ENCODE measurements at regions not wholly inside any gene's neighbourhood (a gene's known extent, or its start where the extent isn't known, plus 50 kb on each side); places are given as distances from the start of the nearest gene placed in this dataset.

DNA sequence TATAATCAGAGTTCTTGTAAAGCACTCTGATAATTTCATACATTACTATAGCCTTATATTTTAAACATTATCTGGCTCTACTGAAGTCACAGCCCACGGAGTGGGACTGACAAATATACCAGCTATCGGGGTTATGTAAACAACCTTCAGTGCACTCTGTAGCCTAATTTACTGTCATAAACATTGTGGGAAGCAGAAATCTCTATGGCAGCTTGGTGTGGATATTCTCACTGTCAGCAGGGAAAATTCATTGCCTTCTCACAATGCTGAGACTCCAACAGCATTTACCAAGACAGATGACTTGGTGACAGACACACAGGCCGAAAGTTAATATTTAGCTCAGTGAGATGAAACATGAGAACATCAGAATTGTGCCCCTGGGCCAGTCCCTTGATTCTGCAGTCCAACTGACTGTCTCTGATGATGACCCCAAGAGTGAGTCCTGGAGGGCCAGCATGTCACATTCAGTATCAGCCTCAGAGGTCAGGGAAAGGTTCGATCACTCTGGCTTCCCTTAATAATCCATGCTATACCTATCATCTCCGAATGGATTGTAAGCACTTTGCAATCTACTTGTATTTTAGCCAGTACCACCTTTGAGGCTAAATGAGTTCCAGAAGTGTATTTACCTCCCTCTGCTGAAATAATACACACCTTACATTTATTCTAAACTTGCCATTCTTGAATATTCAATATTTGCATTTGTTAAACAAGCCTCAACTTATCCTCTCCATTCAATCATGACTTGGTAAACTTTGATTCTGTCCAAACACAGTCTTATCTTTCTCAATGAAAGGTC lies 146.2 kb upstream of the OSR1 start:
- intact Hi-C loops (cut with DNase I) = no loop called here
- no peak for DNase-seq (ENCODE audit: extremely low spot score in 2 of 2)
- H3K27ac ChIP-seq = no peak overlapping the region
- no peak overlapping the region for H3K4me3 ChIP-seq
- H3K9me3 ChIP-seq = no peaks in the 10 kb centered on the region
- TF ChIP-seq POLR2AphosphoS5 (IDR thresholded peaks at IDR 0.05; ENCODE audit: insufficient read depth in 1 of 2, low read depth in 1 of 2) (no peak), POLR2A (IDR thresholded peaks at IDR 0.05) (no peak)
- TF ChIP-seq, protein P1, sequence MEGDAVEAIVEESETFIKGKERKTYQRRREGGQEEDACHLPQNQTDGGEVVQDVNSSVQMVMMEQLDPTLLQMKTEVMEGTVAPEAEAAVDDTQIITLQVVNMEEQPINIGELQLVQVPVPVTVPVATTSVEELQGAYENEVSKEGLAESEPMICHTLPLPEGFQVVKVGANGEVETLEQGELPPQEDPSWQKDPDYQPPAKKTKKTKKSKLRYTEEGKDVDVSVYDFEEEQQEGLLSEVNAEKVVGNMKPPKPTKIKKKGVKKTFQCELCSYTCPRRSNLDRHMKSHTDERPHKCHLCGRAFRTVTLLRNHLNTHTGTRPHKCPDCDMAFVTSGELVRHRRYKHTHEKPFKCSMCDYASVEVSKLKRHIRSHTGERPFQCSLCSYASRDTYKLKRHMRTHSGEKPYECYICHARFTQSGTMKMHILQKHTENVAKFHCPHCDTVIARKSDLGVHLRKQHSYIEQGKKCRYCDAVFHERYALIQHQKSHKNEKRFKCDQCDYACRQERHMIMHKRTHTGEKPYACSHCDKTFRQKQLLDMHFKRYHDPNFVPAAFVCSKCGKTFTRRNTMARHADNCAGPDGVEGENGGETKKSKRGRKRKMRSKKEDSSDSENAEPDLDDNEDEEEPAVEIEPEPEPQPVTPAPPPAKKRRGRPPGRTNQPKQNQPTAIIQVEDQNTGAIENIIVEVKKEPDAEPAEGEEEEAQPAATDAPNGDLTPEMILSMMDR (IDR thresholded peaks at IDR 0.05) = no peak
- H3K27me3 ChIP-seq = no peaks in the 10 kb centered on the region
- H3K36me3 ChIP-seq = no peaks in the 10 kb centered on the region
- no peaks in the 10 kb centered on the region for H3K4me1 ChIP-seq

DNA sequence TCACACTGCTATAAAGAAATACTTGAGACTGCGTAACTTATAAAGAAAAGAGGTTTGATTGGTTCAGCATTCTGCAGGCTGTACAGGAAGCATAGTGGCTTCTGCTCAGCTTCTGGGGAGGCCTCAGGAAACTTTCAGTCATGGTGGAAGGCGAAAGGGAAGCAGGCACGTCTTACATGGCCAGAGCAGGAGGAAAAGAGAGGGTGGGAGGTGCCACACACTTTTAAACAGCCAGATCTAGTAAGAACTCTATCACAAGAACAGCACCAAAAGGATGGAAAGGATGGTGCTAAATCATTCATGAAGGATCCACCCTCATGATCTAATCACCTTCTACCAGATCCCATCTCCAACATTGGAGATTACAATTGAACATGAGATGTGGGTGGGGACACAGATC lies 145.5 kb upstream of the OSR1 start:
- Histone ChIP-seq H3K27ac (no peak overlapping the region), H3K36me3 (no peaks in the 10 kb centered on the region), H3K4me3 (no peak overlapping the region), H3K9me3 (no peaks in the 10 kb centered on the region), H3K4me1 (no peaks in the 10 kb centered on the region), H3K27me3 (no peaks in the 10 kb centered on the region)
- TF ChIP-seq POLR2A (IDR thresholded peaks at IDR 0.05) (no peak), POLR2AphosphoS5 (IDR thresholded peaks at IDR 0.05; ENCODE audit: insufficient read depth in 1 of 2, low read depth in 1 of 2) (no peak)
- TF ChIP-seq, protein P1 (IDR thresholded peaks at IDR 0.05) = no peak
- no peak for DNase-seq (ENCODE audit: extremely low spot score in 2 of 2)
- intact Hi-C loops (cut with DNase I) = no loop called here

DNA sequence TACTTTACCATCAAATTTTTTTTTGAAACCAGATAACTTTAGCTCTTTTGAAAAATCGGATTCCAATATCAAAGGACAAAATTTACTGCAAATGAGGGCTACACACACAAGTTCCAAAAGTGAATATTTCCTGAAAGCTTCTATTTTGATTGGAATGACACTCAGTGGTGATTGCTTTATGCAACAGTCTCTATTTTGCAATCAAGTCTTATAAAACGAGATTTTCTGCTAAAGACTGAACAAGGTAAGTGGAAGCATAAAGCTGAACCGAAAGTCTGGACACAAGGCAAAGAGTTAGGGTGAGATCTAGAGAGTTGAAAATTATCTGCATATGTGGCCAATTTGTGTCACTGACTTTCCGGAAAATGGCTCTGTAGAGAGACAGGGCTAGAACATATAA lies 145.0 kb upstream of the OSR1 start:
- H3K27me3 ChIP-seq = no peaks in the 10 kb centered on the region
- TF ChIP-seq, protein P1 (IDR thresholded peaks at IDR 0.05) = no peak
- TF ChIP-seq POLR2AphosphoS5 (IDR thresholded peaks at IDR 0.05; ENCODE audit: insufficient read depth in 1 of 2, low read depth in 1 of 2) (no peak), POLR2A (IDR thresholded peaks at IDR 0.05) (no peak)
- no peak overlapping the region for H3K4me3 ChIP-seq
- H3K4me1 ChIP-seq = no peaks in the 10 kb centered on the region
- H3K27ac ChIP-seq = no peak overlapping the region
- DNase-seq (ENCODE audit: extremely low spot score in 2 of 2) = no peak
- intact Hi-C loops (cut with DNase I) = no loop called here
- no peaks in the 10 kb centered on the region for H3K36me3 ChIP-seq
- no peaks in the 10 kb centered on the region for H3K9me3 ChIP-seq

DNA sequence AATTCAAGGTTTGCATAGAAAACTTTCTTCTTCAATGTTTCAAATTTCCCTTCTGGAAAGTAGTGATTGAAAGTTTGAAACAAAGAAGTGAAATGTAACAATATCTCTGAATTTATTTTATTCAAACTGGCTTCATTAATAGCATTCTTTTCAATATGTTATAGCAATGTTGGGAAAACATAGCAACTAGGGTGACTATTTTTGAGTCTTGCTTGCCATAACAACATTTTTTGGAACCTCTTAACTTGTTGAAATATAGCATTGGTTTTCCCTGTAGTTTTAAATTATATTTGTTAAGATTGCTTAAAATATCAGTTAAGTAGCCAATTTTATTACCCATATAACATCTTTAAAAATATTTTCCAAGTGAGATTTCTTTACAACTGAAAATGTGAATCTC lies 141.7 kb upstream of the OSR1 start:
- no peaks in the 10 kb centered on the region for H3K4me1 ChIP-seq
- no peaks in the 10 kb centered on the region for H3K36me3 ChIP-seq
- DNase-seq (ENCODE audit: extremely low spot score in 2 of 2) = no peak
- H3K4me3 ChIP-seq = no peak overlapping the region
- H3K27me3 ChIP-seq = no peaks in the 10 kb centered on the region
- no peaks in the 10 kb centered on the region for H3K9me3 ChIP-seq
- TF ChIP-seq POLR2A (IDR thresholded peaks at IDR 0.05) = no peak
- TF ChIP-seq, protein P1 (IDR thresholded peaks at IDR 0.05) = no peak
- TF ChIP-seq POLR2AphosphoS5 (IDR thresholded peaks at IDR 0.05; ENCODE audit: insufficient read depth in 1 of 2, low read depth in 1 of 2) = no peak
- intact Hi-C loops (cut with DNase I) = no loop called here
- no peak overlapping the region for H3K27ac ChIP-seq

DNA sequence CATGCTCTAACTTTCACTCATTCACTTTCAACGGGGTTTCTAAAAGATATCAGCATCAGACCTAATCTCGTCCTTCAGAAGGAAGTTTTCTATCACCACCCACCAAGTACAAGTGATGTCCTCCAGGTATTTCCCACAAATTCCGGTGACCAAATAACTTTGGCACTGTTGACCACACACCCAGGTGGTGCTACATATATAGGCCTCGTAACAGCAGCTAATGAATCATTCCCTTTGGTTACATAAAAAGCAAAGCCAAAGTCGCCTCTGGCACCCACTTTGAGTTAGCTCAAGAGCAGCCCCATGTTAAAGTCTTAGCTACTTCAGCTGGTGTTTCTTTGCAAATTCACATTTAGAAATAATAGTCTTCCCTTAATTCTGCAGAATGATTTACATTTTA lies 138.2 kb upstream of the OSR1 start:
- TF ChIP-seq POLR2AphosphoS5 (IDR thresholded peaks at IDR 0.05; ENCODE audit: insufficient read depth in 1 of 2, low read depth in 1 of 2) (no peak), POLR2A (IDR thresholded peaks at IDR 0.05) (no peak)
- TF ChIP-seq, protein P1 (IDR thresholded peaks at IDR 0.05) = no peak
- Histone ChIP-seq H3K27ac (no peak overlapping the region), H3K4me3 (no peak overlapping the region), H3K36me3 (no peaks in the 10 kb centered on the region), H3K9me3 (no peaks in the 10 kb centered on the region), H3K27me3 (no peaks in the 10 kb centered on the region), H3K4me1 (no peaks in the 10 kb centered on the region)
- no peak for DNase-seq (ENCODE audit: extremely low spot score in 2 of 2)
- intact Hi-C loops (cut with DNase I) = no loop called here

Data from vagina (tissue), 2 donors.